GM10248 (cell line): ENCODE measurements at regions not wholly inside any gene's neighbourhood (a gene's known extent, or its start where the extent isn't known, plus 50 kb on each side); places are given as distances from the start of the nearest gene placed in this dataset.

Source experiments
- CTCF ChIA-PET: fragments of 300-600 bp; sonication (Branson Sonifier 250); formaldehyde crosslinking; extraction: SDS; loops from one replicate; lab custom pipeline; 2021; ENCODE audit warnings: antibody characterized with exemption; lab: Yijun Ruan, JAX
- POLR2A ChIA-PET: fragments of 350-650 bp; sonication (Branson Sonifier 250); formaldehyde crosslinking; extraction: SDS; loops from one replicate; lab custom pipeline; 2020; ENCODE audit warnings: antibody characterized with exemption; lab: Yijun Ruan, JAX
- DNase-seq: peaks from one replicate; pipeline ENCODE4 v3.0.0; 2012; ENCODE audit errors: extremely low spot score
- TF ChIP-seq, protein P1 (sequence below): IDR thresholded peaks from 2 replicates; pipeline ENCODE4 v1.5.1; 2012; ENCODE audit warnings: mild to moderate bottlenecking, low read depth; ENCODE audit errors: extremely low read depth, missing control alignments, control extremely low read depth

DNA sequence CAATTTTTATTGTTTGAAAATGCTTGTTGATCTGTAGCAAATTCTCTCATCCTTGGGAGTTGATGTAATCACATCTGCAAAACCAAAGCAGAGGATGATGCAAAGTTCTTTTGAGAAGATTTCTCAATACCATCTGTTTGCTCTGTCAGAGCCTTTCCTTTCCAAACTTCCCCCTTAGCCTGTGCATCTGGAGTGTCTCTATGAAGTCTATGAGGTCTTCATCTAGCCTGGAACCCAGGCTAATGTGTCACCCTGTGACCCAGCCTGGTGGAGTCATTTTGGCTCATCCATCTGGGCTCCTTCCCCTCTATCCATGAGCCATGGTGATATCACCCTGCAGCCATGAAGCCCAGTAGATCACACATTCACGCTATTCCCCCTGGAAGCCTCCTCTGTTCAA lies 123.2 kb upstream of the SLC7A14 start:
- ChIA-PET POLR2A (no interaction called here), CTCF (interaction anchor here (0.9 kb wide), 1 partner anchor 295 kb away, joined by 4 read pairs; no protein-coding TSS in a partner anchor)
- DNase-seq = no peak
- TF ChIP-seq, protein P1, sequence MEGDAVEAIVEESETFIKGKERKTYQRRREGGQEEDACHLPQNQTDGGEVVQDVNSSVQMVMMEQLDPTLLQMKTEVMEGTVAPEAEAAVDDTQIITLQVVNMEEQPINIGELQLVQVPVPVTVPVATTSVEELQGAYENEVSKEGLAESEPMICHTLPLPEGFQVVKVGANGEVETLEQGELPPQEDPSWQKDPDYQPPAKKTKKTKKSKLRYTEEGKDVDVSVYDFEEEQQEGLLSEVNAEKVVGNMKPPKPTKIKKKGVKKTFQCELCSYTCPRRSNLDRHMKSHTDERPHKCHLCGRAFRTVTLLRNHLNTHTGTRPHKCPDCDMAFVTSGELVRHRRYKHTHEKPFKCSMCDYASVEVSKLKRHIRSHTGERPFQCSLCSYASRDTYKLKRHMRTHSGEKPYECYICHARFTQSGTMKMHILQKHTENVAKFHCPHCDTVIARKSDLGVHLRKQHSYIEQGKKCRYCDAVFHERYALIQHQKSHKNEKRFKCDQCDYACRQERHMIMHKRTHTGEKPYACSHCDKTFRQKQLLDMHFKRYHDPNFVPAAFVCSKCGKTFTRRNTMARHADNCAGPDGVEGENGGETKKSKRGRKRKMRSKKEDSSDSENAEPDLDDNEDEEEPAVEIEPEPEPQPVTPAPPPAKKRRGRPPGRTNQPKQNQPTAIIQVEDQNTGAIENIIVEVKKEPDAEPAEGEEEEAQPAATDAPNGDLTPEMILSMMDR = no peak

DNA sequence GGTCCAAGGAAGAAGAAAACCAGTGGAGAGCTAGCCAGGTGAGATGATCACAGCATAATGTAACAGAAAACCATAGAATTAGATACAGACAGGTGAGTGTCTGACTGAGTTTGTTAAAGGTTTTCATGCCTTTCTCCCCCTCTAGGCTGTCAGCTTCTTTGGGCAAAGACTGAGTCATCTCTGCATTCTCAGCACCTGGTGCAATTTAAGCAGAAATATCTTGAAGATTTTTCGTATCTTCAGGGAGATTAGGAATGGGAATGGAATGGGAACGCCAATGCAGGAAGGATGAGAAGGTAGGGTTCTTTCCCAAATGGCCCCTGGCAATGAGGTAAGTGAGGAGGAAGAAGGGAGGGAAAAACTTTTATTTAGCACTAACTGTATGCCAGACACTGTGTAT lies 122.0 kb upstream of the SLC7A14 start:
- DNase-seq = no peak
- TF ChIP-seq, protein P1 = no peak
- CTCF ChIA-PET = no interaction called here
- POLR2A ChIA-PET = no interaction called here

DNA sequence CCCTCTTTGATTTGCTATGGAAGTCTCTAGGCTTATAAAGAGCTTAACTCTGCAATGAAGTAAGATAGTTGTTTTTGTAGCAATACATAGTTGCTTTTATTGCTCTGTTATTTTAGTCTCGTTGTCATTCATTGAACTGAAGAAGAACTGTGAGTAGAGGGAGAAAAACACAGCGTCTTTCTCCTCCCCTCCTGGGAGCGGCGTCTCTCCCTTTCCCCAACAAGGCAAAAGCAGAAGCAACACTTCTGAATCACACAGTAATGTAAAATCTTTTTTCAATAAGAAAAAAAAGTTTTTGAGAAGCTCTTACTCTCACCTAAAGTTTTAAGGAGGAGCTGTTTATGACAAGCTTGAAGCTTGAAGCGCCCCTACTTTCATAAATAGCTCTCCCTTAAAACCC lies 119.3 kb upstream of the SLC7A14 start:
- CTCF ChIA-PET = interaction anchor here (1.2 to 2.1 kb wide), 5 partner anchors 9 to 291 kb away, joined by 3 to 5 read pairs (median 4); no protein-coding TSS in a partner anchor
- POLR2A ChIA-PET = no interaction called here
- DNase-seq = no peak
- TF ChIP-seq, protein P1 = no peak

DNA sequence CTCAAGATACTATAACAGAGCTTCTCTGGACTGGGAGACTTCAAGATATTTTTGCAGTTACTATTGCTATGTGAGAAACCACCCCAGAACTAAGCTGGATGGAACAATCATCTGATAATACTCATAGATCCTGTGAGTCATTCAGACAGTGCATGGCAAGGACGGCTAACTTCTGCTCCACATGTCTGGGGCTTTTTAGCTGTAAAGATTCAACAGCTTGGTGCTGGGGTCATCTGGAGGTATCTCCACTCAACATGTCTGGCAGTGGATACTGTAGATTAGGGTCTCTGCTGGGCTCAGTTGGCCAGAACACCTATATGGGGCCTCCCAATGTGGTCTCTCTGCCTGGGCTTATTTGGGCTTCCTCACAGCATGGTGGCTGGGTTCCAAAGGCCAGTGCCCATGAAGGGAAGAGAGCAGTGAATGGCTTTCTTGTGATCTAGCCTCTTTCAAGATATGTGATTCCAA lies 117.3 kb upstream of the SLC7A14 start:
- ChIA-PET POLR2A (no interaction called here), CTCF (interaction anchor here (1.0 to 1.2 kb wide), 2 partner anchors 109 to 289 kb away, joined by 3 read pairs; no protein-coding TSS in a partner anchor)
- TF ChIP-seq, protein P1 = no peak
- no peak for DNase-seq

DNA sequence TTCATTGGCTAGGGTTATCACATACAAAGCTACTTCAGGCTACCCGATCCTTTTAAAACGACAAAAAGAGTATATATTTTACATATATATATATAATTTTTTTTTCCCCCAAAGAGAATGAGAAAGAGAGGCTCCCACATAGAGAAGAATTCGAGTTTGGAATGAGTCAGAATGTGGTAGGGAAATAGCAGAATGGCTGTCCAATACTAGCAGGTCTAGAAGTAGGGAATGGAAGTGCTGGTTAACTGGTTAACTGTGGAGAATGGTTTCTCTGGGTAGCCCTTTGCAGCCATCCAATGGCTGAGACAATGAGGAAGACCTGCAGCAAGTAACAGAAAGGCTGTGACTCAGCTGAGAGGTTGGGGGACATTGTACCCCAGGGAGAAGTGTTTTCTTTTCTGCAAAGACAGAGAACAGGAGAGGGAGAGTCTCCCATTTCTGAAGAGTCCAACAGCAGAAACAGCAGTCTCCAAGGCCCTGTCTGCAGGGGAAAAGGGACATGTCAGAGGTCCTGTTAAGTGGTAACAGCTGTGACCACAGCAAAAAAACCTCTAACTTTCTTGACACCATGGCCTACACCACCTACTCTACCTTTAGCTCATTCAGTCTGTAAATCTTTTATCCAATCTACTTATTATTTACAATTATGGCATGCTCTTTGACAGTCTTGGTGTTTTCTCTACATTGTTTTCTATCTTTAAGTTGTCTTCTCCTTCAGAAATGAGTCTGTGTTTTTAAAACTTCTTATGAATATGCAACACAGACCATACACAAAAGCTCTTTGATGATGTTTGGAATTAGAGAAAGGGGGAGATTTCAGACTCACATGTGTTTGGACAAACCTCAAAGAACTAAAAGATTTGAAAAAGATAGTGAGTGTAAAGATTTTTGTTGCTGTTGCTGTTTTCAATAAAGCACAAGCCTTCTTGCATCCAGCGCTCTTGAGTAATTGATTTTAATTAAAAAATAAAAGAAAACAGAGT lies 116.1 kb upstream of the SLC7A14 start:
- no peak for DNase-seq
- ChIA-PET CTCF (interaction anchor here (1.0 to 1.3 kb wide), 2 partner anchors 9 to 11 kb away, joined by 3 read pairs; no protein-coding TSS in a partner anchor), POLR2A (interaction anchor here (0.6 kb wide), 1 partner anchor 631 kb away, joined by 4 read pairs; no protein-coding TSS in a partner anchor)
- TF ChIP-seq, protein P1 = no peak

DNA sequence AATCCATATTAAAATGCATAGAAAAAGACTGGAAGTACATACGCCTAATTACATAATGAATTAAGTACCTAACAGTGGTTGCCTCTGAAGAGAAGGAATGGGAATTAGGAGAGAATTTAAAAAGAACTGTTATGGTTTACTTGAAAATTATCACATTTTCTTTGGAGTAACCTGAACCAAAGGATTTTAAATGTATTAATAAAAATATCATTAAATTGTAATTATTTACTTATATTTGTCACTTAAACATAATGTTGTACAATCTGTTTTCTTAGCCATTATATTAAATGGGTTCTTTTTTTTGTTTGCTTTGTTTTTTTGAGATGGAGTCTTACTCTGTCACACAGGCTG lies 114.2 kb upstream of the SLC7A14 start:
- TF ChIP-seq, protein P1 = no peak

More for the DNA sequence above, 114.2 kb upstream of the SLC7A14 start:
- POLR2A ChIA-PET = no interaction called here
- CTCF ChIA-PET = no interaction called here
- DNase-seq = no peak
